AG20443 (cell line): ENCODE measurements at regions not wholly inside any gene's neighbourhood (a gene's known extent, or its start where the extent isn't known, plus 50 kb on each side); places are given as distances from the start of the nearest gene placed in this dataset.
"Not testable (repeated sequence)": the region's sequence is repeated elsewhere in the genome, so short reads cannot be mapped to it uniquely, and the experiment has no call there.

Source experiments
- DNase-seq: peaks from one replicate; pipeline ENCODE4 v3.0.0; 2012; ENCODE audit warnings: low spot score, mixed read lengths

DNA sequence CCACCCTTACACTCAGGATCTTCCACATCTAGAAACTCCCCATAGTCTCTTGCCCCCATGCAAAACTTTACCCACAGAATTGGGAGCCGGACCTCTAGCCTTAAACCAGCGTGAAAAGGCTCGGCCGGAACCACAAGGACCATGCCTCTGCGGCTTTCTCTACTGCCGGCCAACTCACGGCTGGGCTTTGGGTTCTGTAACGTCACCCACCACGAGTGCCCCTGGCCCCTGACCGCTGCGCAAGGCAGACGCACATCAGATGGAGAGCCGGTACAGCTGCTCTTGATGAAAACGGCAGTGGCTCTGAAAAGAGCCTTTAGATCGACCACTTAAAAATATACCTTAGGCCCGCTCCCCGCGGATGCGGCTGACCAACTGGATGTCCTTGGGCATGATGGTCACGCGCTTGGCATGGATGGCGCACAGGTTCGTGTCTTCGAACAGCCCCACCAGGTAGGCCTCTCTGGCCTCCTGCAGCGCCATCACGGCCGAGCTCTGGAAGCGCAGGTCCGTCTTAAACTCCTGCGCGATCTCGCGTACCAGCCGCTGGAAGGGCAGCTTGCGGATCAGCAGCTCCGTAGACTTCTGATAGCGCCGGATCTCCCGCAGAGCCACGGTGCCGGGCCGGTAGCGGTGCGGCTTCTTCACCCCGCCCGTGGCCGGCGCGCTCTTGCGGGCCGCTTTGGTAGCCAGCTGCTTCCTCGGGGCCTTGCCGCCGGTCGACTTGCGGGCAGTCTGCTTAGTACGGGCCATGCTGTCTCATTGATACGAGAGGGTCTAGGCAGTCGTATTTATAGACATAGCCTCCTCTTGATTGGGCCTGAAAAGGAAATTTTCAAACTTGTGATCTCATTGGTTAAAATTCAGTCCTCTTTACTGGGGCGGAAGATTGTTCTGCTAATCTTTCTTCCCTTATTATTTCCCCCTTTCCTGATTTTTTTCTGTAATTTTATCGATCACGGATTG lies 66.3 kb downstream of the FAM72C start:
- peak; percentile 10 for DNase-seq

DNA sequence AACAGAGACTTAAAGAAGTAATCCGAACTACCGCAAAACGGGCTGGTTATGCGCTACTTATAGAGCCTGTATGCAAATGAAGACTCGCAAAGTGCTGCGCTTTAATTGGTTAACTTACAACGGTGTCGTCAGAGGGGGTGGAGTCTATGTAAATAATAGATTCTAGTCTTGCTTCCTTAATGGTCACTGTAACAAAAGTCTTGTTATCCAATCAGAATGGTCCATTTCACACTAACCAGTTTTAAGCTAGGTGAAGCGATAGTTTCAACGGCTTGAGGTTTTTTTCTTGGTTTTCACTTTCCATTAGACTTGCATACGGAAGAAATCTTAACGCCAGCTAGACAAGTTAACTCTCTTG lies 67.2 kb downstream of the FAM72C start:
- not testable (repeated sequence) for DNase-seq

DNA sequence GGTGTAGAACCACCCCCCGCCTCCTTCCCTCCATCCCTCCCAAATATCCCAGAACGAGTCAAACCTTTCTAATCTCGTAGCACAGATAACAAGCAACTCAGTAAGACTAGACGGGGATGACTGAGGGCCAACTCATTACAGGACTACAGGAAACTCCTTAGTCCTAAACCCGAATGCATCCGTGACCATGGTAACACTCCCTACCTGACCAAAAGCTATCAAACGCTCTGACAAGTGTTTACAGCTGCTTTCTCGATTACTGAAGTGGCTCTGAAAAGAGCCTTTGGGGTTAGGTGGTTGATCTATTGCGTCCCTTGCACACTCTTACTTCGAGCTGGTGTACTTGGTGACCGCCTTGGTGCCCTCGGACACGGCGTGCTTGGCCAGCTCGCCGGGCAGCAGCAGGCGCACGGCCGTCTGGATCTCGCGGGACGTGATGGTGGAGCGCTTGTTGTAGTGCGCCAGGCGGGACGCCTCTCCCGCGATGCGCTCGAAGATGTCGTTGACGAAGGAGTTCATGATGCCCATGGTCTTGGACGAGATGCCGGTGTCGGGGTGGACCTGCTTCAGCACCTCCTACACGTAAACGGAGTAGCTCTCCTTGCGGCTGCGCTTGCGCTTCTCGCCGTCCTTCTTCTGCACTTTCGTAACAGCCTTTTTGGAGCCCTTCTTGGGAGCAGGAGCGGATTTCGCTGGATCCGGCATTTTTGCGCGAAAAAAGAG lies 67.7 kb downstream of the FAM72C start:
- not testable (repeated sequence) for DNase-seq

DNA sequence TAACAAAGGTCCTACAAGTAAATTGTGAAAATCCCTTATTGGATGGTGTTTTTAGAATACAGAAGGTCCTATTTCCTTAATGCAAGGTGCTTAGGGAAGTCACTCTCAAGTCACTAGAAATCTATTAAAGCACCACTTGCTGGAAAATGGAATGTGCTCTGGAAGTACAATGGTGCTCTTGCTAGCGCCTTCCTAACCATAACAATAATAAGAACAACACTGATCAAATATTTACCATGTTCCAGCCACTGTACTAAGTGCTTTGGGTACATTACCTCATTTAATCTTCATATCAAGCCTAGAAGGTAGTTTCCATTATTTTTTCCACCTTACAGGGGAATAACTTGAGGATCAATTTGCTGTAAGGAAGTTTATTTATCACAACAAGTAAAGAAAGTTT lies 75.4 kb downstream of the FAM72C start:
- DNase-seq, result not testable (repeated sequence)

DNA sequence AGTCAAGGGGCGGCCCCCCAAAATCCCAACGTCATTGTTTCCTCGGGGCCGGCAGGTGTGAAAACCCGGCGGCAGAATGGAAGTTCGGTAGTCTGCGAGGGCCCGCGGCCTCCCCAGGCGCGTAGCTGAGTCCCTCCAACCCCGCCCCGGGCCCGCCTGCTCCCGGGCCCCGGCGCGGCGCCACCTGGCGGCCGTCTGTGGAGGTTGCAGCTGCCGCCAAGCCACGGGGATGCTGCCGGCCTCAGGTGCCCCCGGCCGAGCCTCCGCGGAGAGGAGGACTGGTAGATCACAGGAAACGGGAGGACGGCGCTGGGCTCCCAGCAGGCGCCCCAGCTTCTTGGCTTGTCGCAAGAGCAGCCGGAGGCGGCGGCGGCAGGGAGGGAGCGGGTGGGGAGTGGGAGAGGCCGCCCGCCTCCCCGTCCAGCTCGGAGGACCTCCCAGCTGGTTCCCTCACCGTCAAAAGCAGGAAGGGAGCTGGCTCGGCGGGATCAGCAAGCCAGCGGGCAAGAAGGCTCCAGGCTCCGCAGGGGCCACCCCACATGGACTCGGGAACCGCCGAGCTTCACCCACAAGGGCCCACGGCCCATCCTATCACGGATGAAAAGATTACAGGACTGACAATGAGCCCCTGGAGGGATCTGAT lies 86.7 kb downstream of the FAM72C start:
- not testable (repeated sequence) for DNase-seq

DNA sequence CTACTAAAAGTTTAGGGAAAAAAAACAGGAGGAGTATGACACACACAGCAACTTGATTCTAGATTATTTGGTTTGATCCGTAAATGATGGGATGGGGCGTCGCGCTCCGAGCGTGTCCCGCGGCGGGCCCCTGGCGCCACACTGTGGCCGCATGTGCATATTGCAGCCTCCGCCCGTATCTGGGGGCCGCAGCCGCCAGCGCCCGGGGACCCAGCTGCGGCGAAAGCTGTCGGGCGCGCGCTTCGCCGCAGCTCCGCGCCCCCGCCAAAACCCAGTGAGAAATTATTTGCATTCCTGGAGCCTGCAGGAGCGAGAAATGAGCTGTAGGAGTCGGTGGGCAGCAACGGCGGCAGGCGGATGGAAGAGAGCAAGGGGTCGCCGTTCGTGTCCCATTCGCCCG lies 87.3 kb downstream of the FAM72C start:
- DNase-seq, result not testable (repeated sequence)

DNA sequence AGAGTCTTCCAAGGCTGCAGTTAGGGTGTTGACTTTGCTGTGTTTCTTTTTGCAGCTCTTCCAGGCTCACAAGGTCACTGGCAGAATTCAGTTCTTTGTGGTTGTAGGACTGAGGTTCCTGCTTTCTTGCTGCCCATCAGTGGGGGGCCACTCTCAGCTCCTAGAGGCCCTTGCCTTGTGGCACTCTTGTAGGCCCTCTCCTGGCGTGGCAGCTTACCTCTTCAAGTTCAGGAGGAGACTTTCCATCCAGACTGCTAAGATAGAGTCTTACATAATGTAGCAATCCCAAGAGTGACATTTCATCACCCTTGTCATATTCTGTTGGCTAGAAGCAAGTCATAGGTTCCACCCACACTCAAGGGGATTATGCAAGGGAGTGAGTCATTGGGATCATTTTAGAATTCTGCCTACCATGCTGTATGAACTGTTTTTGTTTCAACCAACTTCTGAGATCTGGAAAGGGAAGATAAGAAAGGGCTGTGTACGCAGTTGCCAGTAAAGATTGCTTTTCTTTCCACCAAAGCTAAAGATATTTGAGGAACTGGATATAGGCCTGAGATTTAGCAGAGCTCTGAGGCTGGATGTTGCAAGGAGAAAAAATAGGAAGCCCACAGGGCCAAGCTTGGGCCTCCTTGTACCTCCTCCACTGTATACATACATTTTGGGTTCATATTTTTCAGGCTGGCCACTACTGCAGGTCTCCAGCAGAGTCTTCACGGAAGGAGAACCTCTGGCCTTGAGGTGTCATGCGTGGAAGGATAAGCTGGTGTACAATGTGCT lies 91.8 kb downstream of the FAM72C start:
- DNase-seq, result not testable (repeated sequence)

DNA sequence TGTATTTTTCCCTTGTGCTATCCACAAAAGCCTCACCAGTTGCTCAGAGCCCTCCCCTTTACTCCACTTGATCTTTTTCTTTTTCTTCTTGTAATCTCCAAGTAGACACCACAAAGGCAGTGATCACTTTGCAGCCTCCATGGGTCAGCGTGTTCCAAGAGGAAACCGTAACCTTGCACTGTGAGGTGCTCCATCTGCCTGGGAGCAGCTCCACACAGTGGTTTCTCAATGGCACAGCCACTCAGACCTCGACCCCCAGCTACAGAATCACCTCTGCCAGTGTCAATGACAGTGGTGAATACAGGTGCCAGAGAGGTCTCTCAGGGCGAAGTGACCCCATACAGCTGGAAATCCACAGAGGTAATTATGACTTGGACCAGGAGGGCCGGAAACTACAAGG lies 95.8 kb downstream of the FAM72C start:
- DNase-seq, result not testable (repeated sequence)

DNA sequence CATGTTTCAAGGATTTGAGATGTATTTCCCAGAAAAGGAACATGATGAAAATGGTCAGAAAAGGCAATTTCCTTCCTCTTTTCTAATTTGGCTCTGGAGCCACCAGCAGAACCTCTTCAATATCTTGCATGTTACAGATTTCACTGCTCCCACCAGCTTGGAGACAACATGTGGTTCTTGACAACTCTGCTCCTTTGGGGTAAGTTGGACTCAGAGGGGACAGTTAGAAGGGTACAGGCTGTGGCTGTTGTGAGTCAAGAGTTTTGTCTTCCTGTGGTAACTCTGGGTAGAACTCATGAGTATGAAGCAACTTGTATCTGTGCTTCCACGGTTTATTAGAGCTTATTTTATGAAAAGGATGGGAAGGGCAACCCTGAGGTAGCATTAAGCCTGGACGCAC lies 97.2 kb downstream of the FAM72C start:
- DNase-seq, result not testable (repeated sequence)

DNA sequence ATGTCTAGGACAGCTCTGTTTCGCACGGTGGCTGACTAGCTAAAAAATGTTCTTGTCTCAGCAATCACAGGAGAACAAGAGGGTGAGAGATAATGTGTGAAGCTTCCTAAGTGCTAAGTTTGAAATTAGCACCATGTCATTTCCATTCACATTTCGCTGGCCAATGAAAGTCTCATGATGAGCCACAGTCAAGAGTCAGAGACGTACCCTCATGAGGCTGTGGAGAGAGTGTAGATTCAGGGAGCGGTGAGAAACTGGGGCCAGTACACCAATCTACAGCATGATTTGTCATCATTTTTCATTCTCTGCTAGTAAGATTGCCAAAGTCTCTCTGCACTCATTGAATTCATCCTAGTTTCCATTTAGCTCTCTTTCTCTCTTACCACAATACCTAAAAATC lies 98.1 kb downstream of the FAM72C start:
- DNase-seq, result not testable (repeated sequence)

DNA sequence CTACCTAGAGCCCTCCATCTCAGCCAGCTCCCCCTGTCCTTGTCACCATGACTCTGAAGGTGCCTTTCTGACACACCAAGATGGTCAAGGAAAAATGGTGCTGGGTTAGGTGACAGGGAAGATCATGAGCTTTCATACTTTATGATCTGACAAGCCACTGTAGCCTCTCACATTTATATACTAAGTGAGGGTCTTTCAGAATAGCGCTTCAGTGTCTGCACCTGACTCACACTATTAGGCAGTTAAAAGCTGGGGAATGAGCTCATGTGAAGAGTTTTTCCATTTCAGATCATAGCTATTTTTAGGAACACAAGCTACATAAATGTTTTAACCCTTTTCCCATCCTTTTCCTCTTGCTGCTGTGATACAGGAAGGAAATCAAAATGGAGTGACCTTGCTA lies 101.4 kb downstream of the FAM72C start:
- not testable (repeated sequence) for DNase-seq

DNA sequence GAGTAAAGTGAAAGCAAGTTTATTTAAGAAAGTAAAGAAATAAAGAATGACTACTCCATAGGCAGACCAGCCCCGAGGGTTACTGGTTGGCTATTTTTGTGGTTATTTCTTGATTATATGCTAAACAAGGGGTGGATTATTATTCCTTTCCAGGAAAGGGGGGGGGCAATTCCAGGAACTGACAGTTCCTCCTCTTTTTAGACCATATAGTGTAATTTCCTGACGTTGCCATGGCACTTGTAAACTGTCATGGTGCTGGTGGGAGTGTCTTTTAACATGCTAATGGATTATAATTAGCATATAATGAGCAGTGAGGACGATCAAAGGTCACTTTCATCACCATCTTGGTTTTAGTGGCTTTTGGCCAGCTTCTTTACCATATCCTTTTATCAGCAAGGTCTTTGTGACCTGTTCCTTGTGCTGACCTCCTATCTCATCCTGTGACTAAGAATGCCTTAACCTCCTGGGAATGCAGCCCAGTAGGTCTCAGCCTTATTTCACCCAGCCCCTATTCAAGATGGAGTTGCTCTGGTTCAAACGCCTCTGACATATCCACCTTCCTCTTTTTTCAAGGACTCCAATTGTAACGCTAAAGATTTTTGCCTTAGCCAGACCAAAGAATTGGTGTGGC lies 104.1 kb downstream of the FAM72C start:
- not testable (repeated sequence) for DNase-seq

DNA sequence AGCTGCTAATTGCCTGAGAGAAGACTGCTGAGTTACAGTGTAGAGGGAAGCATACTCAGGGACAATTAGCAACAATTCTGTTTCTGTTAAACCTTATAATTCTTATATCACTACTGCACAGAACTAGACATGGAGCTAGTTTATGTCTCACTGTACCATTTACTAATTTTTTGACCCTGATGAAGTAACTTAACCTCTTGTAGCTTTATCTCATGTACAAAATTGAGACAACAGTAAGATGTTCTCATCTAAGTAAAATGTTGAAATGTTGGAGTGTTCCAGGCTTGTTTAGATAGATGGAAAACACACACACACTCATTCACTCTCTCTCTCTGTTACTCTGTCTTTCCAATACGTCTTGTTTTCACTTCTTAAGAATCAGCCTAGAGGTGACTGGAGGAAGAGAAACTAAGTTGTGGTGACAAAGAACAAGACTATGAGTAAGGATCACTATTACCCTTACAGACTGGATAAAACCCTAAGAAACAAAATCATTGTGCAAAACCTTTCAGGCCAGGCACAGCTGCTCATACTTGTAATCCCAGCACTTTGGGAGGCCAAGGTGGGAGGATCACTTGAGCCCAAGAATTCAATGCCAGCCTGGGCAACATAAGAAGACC lies 107.8 kb downstream of the FAM72C start:
- DNase-seq, result not testable (repeated sequence)

DNA sequence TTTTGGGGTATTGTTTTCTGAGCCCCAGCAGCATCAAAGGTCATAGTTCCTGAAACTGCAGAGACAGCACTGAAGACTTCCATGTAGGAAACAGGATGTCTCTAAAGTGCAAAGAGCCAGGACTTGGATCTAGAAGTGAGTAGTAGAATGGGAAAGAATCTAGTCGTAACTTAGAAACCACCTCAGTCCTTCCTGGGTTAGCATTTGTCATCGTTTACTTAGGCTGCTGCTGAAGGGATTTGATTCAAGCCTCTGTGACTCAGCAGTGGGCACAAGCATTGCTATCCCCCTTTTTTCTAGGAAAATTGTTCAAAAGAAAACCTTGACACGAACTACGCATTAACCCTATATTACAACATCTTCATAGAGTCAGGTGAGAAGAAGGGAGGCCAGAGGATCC lies 109.1 kb downstream of the FAM72C start:
- DNase-seq, result not testable (repeated sequence)

DNA sequence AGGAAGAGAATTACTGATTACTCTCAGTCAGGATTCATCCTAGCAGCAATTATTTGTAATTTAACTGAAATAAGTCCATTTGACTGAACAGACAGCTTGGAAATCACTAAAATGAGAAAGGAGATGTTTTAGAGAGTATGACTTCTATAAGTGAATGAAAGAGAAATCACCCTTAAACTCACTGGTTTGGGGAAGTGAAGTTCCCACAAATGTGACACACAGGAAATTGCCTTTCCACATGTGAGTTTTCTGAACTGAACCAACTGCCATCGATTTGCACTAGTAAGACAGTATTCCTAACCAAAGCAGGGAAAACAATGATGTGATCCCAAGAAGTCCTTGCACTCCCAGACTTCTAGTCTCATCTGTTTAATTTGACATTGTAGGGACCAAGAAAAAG lies 110.5 kb downstream of the FAM72C start:
- not testable (repeated sequence) for DNase-seq

DNA sequence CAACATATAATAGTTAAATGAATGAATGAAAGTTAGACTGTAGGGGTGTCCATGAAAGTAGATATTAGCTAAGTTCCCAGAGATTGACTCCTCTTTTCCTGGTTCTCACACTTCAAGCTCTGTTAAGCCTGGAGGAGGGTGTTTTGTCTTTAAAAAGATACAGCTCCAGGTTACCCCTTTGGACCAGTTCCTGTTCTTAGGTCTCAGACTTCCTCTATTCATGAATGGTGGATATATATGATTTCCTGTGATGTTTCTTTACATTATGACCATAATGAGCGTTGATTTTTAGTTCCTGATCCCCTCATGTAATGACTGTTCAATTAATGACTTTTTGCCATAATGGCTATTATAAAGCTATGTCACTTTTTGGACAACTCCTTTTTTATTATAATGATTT lies 115.9 kb downstream of the FAM72C start:
- not testable (repeated sequence) for DNase-seq

DNA sequence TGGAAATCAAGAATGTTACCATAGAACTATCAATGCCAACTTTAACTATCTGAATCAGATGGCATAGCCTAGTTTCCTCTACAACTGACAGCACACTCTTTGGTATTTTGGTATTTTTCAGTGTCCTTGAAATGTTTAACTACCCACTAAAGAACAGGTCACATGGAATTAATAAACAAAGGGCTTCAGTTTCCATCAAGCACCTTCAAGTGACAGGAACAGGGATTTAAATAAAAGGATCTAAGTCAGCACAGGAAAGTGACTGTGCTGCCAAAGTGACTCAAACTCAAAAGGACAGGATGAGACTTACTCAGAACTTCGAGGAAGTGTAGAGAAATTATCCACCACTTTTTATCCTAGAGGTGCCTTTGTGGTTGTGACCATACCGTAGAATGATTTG lies 117.7 kb downstream of the FAM72C start:
- not testable (repeated sequence) for DNase-seq

DNA sequence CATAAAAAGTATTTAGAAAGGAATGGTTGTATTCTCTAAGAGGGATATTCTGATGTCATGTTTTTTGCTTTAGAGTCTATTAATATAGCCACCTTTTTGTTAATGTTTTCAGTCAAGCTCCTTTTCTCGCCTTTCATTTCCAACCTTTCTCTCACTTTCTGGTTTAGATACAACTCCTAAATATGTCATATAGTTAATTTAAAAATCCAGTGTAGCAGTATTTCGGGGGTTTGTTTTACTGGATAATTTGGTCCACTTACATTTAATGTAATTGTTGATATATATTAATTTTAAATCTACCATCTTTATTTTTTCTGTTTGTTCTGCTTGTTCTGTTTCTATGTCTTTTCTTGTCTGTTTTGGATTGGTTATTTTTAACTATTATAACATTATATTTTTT lies 121.1 kb downstream of the FAM72C start:
- not testable (repeated sequence) for DNase-seq

DNA sequence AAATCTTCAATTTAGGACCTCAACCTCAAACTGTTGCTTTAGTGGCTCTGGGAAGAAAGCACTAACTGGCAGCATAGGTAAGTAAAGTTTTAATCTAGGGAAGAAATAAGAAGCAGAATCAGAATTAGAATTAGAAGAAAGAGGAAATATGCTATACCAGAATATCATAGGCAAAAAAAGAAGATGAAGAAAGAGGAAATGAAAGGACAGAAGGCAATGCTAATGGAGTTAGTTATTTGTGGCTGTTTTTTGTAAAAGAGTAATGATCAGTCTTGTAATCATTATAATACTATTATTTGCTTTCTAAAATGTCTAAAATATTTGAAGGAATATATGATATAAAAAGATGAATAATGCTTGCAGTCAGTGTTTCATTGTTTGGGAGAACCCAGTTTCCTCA lies 122.9 kb downstream of the FAM72C start:
- DNase-seq, result not testable (repeated sequence)

DNA sequence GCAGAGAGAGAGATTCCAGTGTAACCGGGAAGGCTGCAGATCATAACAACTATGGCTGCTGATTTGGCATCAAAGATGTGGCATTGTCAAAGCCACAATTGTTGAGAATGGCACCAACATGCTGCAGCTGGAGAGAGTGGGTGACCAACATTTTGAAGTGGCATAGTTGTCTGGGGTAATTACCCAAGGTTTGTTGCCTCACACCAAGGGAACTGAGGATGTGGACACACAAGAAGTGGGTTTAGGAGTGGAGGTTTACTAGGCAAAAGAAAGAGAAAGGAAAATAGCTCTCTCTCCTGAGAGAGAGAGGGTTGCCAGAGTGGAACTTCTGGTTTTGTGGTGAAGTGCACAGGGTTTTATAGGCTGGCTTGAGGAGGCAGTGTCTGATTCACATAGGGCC lies 126.6 kb downstream of the FAM72C start:
- DNase-seq, result not testable (repeated sequence)

DNA sequence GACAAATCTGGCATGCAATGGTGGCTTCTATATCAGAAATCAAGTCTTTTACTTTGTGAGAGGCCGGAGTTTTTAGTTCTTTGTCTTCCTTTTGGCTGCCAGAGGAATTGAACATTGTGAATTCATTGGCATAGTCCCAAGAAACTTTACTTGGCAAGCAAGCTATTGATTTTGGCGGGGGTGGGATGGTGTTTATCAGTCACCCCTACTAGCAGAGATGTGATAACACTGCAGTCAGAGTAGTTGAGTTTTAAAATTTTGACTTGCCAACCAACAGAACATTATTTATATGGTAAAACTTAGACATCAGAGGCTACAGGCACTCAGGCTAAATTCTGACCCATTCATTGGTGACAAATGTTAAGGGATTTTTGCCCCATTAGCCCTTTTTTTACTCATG lies 129.7 kb downstream of the FAM72C start:
- DNase-seq, result not testable (repeated sequence)
